Activated T-cell treated with anti-CD3 and anti-CD28 coated beads, Interleukin-2, amount 50 U/mL, for 72 hours (primary cell): ENCODE measurements at regions not wholly inside any gene's neighbourhood (a gene's known extent, or its start where the extent isn't known, plus 50 kb on each side); places are given as distances from the start of the nearest gene placed in this dataset.

ENCODE experiments used
- ATAC-seq, 2 donors: fragments of 150-1000 bp; cut with Tn5 transposase; replicated peaks in 1 of 2; 2 replicates each; pipeline ENCODE4 v1.10.0; 2021; ENCODE audit warnings: moderate library complexity in 2 of 2, mild to moderate bottlenecking in 1 of 2
- DNase-seq, 2 donors: peaks; one replicate each; pipeline ENCODE4 v3.0.0; 2021 to 2022; ENCODE audit warnings: mixed read lengths in 1 of 2
- H3K27ac Mint-ChIP-seq: one replicate; pipeline ENCODE4 v1.8.0; 2022; ENCODE audit warnings: mild to moderate bottlenecking, moderate library complexity, mixed read lengths
- H3K27me3 Mint-ChIP-seq: one replicate; pipeline ENCODE4 v1.8.0; 2022; ENCODE audit warnings: low read depth, mixed read lengths
- H3K36me3 Mint-ChIP-seq, 2 donors: one replicate each; pipeline ENCODE4 v1.8.0; 2022; ENCODE audit warnings: mixed read lengths in 2 of 2, mild to moderate bottlenecking in 1 of 2; ENCODE audit not compliant: insufficient read depth in 2 of 2
- H3K4me1 Mint-ChIP-seq: one replicate; pipeline ENCODE4 v1.8.0; 2022; ENCODE audit warnings: low read depth, mixed read lengths
- H3K4me3 Mint-ChIP-seq, 2 donors: one replicate each; pipeline ENCODE4 v1.8.0; 2022; ENCODE audit warnings: mild to moderate bottlenecking in 2 of 2, mixed read lengths in 2 of 2, moderate library complexity in 2 of 2
- H3K9me3 Mint-ChIP-seq, 2 donors: one replicate each; pipeline ENCODE4 v1.8.0; 2022; ENCODE audit warnings: mixed read lengths in 2 of 2

- H3K4me1 Mint-ChIP-seq, result peaks cover 4% of the 10 kb centered on the region
- DNase-seq, result no peak
- H3K4me3 Mint-ChIP-seq, result no peak overlapping the region
- H3K9me3 Mint-ChIP-seq, result peaks cover 2 to 4% of the 10 kb centered on the region in 2 donors
- H3K36me3 Mint-ChIP-seq, result no peaks in the 10 kb centered on the region
- H3K27me3 Mint-ChIP-seq, result no peaks in the 10 kb centered on the region
- ATAC-seq, result no peak
- no peak overlapping the region for H3K27ac Mint-ChIP-seq
Measured at GRCh38 chr12:116644806-116645205, 85.6 kb downstream of the MAP1LC3B2 start.

GRCh38 chr12:116642683-116643082 is 83.5 kb downstream of the MAP1LC3B2 start:
- H3K9me3 Mint-ChIP-seq, result peaks cover 0 to 4% of the 10 kb centered on the region in 2 donors

DNA sequence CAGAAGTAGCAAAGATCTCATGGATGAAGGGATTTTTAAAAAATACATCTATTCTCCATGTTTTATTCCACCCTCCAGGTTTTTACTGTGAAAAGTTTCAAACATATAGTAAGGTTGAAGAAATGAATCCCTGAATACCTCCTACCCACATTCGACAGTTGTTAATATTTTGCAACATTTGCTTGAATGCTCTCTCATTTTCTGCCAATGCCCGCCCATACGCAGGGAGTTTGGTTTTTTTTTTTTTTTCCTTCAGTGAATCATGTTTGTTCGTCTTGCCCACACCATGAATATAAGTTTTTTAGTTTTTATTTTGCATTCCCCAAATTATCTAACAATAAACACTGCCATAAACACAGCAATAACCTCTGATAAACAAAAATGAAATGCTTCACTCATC is 82.9 kb downstream of the MAP1LC3B2 start:
- Mint-ChIP-seq H3K4me3 (no peak overlapping the region), H3K27ac (no peak overlapping the region), H3K36me3 (no peaks in the 10 kb centered on the region), H3K9me3 (peaks cover 0 to 4% of the 10 kb centered on the region in 2 donors), H3K27me3 (no peaks in the 10 kb centered on the region), H3K4me1 (no peaks in the 10 kb centered on the region)
- ATAC-seq, result no peak
- DNase-seq, result no peak

More at GRCh38 chr12:116642683-116643082, 83.5 kb downstream of the MAP1LC3B2 start:
- ATAC-seq (no peak), DNase-seq (no peak)
- no peaks in the 10 kb centered on the region for H3K27me3 Mint-ChIP-seq
- H3K4me1 Mint-ChIP-seq, result peaks cover under 1% of the 10 kb centered on the region
- H3K36me3 Mint-ChIP-seq, result no peaks in the 10 kb centered on the region
- no peak overlapping the region for H3K27ac Mint-ChIP-seq
- no peak overlapping the region for H3K4me3 Mint-ChIP-seq

DNA sequence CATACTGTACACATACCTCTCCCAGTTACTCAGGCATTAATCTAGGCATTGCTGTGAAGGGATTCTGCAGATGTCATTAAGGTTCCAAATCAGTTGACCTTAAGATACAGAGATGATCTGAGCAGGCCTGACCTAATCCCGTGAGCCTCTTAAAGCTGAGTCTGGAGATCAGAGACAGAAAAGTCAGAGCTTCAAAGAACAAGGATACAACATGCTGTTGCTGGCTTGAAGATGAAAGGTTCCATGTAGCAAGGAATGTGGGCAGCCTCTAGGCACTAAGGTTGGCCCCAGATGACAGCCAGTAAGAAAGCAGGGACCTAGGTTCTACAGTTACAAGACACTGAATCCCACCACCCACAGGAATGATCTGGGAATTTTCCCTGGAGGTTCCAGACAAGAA is 81.1 kb downstream of the MAP1LC3B2 start:
- ATAC-seq (no peak), DNase-seq (no peak)
- Mint-ChIP-seq H3K27me3 (peaks cover 8% of the 10 kb centered on the region), H3K4me3 (no peak overlapping the region), H3K36me3 (no peaks in the 10 kb centered on the region), H3K27ac (no peak overlapping the region), H3K4me1 (peaks cover 6% of the 10 kb centered on the region), H3K9me3 (peaks cover 0 to 4% of the 10 kb centered on the region in 2 donors)

GRCh38 chr12:116639765-116640164 is 80.6 kb downstream of the MAP1LC3B2 start:
- Mint-ChIP-seq H3K9me3 (peaks cover 0 to 2% of the 10 kb centered on the region in 2 donors), H3K4me3 (no peak overlapping the region), H3K36me3 (no peaks in the 10 kb centered on the region), H3K27me3 (peaks cover 13% of the 10 kb centered on the region), H3K4me1 (peaks cover 11% of the 10 kb centered on the region), H3K27ac (no peak overlapping the region)
- DNase-seq, result no peak
- no peak for ATAC-seq

DNA sequence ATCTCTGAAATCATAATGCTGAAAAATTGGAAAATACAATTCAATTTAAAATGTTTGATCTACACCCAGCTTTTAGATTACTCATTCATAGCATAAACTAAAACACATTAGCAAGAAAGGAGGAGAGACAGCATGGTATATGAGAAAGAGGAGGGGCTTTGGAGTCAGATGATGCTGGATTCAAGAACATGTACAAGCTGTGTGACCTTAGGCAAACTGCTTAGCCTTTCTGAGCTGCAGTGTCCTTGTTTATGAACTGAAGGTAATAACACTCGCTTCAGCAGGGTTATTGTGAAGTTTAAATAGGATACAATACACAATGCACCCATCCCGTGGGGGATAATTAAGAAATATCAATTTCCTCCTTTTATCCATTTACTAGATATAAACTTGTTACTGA is 79.2 kb downstream of the MAP1LC3B2 start:
- DNase-seq, result no peak
- H3K9me3 Mint-ChIP-seq, result no peaks in the 10 kb centered on the region
- H3K4me1 Mint-ChIP-seq, result peaks cover 16% of the 10 kb centered on the region
- no peaks in the 10 kb centered on the region for H3K36me3 Mint-ChIP-seq
- H3K27ac Mint-ChIP-seq, result no peak overlapping the region
- H3K4me3 Mint-ChIP-seq, result no peak overlapping the region
- peaks cover 20% of the 10 kb centered on the region for H3K27me3 Mint-ChIP-seq
- no peak for ATAC-seq

DNA sequence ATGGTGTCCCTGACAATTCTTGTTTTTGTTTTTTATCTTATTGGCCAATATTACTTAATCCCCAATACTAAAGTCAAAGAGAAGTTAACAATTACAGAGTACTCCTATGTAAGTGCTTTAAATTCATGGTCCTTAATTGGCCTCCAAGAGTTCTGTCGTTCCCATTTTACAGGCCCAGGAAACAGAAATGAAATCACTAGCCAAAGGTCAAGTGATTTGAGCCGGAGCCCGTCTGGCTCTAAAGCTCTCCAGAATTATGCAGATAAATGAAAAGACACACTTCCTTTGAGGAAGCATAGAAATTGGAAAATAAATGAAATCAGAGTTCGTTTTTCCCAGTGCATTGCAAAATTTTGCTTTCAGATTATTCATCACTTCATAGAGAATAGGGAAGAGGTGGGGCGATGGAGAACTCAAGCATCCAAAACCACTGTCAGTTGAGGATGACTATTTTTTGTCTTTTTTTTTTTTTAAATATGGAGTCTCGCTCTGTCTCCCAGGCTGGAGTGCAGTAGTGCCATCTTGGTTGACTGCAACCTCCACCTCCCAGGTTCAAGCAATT is 78.5 kb downstream of the MAP1LC3B2 start:
- peaks cover 20% of the 10 kb centered on the region for H3K27me3 Mint-ChIP-seq
- H3K4me1 Mint-ChIP-seq, result peaks cover 16% of the 10 kb centered on the region
- no peak overlapping the region for H3K27ac Mint-ChIP-seq
- ATAC-seq, result no peak
- no peaks in the 10 kb centered on the region for H3K9me3 Mint-ChIP-seq
- H3K4me3 Mint-ChIP-seq, result no peak overlapping the region
- no peaks in the 10 kb centered on the region for H3K36me3 Mint-ChIP-seq
- no peak for DNase-seq

DNA sequence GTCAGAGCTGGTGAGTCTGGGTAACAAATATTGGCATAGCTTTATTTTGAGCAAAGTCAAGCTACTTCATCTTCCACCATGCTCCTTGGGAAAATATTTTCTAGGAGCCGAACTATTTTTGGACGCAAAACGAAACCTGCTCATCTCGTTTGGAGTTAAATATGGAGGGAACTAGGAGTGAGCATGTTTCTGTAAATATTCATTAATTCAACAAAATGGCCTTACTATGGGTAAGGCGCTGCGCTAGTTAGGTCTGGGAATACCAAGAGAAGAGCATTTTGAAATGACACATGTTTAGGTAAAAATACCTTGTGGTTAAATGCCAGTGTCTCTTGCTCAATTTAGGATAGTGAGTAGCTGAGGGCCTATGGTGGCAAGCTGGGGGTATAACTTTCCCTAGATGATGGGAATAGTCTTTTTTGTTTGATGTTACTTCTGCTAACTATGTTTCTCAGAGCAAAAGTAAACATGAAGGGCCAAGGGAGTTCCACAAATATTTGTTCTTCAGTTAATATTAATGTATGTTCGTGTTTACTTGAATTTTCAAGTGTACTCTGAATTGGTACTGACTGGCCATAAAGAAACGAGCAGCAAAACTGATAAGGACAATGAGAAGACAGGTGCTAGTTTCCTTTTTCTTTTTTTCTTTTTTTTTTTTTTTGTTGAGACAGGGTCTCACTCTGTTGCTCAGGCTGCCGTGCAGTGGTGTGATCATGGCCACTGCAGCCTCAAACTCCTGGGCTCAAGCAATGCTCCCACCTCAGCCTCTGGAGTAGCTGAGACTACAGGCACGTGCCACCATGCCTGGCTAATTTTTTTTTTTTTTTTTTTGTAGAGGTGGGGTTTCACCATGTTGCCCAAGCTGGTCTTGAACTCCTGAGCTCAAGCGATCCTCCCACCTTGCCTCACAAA is 77.7 kb downstream of the MAP1LC3B2 start:
- ATAC-seq, result no peak
- H3K9me3 Mint-ChIP-seq, result no peaks in the 10 kb centered on the region
- no peaks in the 10 kb centered on the region for H3K36me3 Mint-ChIP-seq
- H3K4me1 Mint-ChIP-seq, result peaks cover 16% of the 10 kb centered on the region
- H3K27me3 Mint-ChIP-seq, result peaks cover 20% of the 10 kb centered on the region
- no peak overlapping the region for H3K4me3 Mint-ChIP-seq
- no peak overlapping the region for H3K27ac Mint-ChIP-seq
- DNase-seq, result no peak

- no peaks in the 10 kb centered on the region for H3K9me3 Mint-ChIP-seq
- no peaks in the 10 kb centered on the region for H3K36me3 Mint-ChIP-seq
- no peak overlapping the region for H3K4me3 Mint-ChIP-seq
- no peak overlapping the region for H3K27ac Mint-ChIP-seq
- H3K4me1 Mint-ChIP-seq, result peaks cover 16% of the 10 kb centered on the region
- ATAC-seq (no peak), DNase-seq (no peak)
- peaks cover 20% of the 10 kb centered on the region for H3K27me3 Mint-ChIP-seq
Measured at GRCh38 chr12:116635487-116635886, 76.3 kb downstream of the MAP1LC3B2 start.

GRCh38 chr12:116633476-116633875 is 74.3 kb downstream of the MAP1LC3B2 start:
- Mint-ChIP-seq H3K4me1 (peaks cover 16% of the 10 kb centered on the region), H3K9me3 (no peaks in the 10 kb centered on the region), H3K4me3 (no peak overlapping the region), H3K36me3 (no peaks in the 10 kb centered on the region), H3K27ac (no peak overlapping the region), H3K27me3 (peaks cover 26% of the 10 kb centered on the region)
- no peak for ATAC-seq
- no peak for DNase-seq

DNA sequence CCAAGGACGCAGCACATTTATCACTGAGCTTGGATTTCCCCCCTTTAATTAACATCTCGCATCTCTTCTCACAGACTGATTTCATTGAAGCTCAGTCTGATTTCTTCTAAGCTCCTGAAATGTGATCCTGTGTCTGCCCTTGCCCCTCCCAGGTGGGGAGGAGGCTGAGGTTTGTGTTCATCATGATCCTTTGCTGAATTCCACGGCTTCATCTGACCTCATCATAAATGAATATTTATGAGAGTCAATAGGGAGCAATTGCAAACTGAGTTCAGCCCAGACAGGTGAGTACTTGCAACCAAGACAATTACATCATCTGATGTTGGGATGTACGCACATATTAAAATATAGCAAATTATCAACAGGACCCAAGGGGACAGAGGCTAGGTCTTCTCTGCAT is 72.4 kb downstream of the MAP1LC3B2 start:
- Mint-ChIP-seq H3K4me3 (no peak overlapping the region), H3K27ac (no peak overlapping the region), H3K9me3 (no peaks in the 10 kb centered on the region), H3K4me1 (peaks cover 16% of the 10 kb centered on the region), H3K27me3 (peaks cover 27% of the 10 kb centered on the region), H3K36me3 (no peaks in the 10 kb centered on the region)
- ATAC-seq, result no peak
- no peak for DNase-seq

GRCh38 chr12:116630762-116631161 is 71.6 kb downstream of the MAP1LC3B2 start:
- peaks cover 15% of the 10 kb centered on the region for H3K4me1 Mint-ChIP-seq
- no peak overlapping the region for H3K4me3 Mint-ChIP-seq
- H3K9me3 Mint-ChIP-seq, result no peaks in the 10 kb centered on the region
- no peaks in the 10 kb centered on the region for H3K36me3 Mint-ChIP-seq
- ATAC-seq, result no peak
- no peak overlapping the region for H3K27ac Mint-ChIP-seq
- no peak for DNase-seq
- peaks cover 23% of the 10 kb centered on the region for H3K27me3 Mint-ChIP-seq

DNA sequence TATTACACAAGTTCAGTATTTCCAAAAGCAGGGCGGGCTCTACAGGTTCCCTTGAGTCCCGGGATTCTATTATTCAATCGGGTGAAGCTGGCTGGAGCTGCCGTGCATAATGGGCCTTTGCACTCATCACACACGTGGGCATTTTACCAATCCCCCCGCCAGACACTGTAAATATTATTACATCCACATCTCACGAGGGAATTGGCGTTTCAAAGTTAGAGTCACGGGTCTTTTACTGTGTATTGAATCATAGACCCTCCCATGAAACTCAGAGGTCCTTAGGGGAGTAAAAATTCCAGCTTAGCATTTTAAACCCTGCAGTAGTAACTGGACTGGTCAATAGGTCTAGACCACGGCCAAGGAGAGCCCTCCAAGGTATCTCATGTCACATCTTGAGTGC is 70.3 kb downstream of the MAP1LC3B2 start:
- peaks cover 10% of the 10 kb centered on the region for H3K27me3 Mint-ChIP-seq
- DNase-seq (no peak), ATAC-seq (no peak)
- no peaks in the 10 kb centered on the region for H3K36me3 Mint-ChIP-seq
- H3K4me1 Mint-ChIP-seq, result peaks cover 2% of the 10 kb centered on the region
- no peak overlapping the region for H3K4me3 Mint-ChIP-seq
- no peak overlapping the region for H3K27ac Mint-ChIP-seq
- no peaks in the 10 kb centered on the region for H3K9me3 Mint-ChIP-seq
